ENCODE measurements at regions not wholly inside any gene's neighbourhood (a gene's known extent, or its start where the extent isn't known, plus 50 kb on each side); places are given as distances from the start of the nearest gene placed in this dataset.

GRCh38 chr12:83185241-83185640 lies 498.5 kb downstream of the TMTC2 start:
- no peak for DNase-seq

Data from NCI-H2107 (cell line).